IMR-90 (cell line): ENCODE measurements at regions not wholly inside any gene's neighbourhood (a gene's known extent, or its start where the extent isn't known, plus 50 kb on each side); places are given as distances from the start of the nearest gene placed in this dataset.
"Not testable (repeated sequence)": the region's sequence is repeated elsewhere in the genome, so short reads cannot be mapped to it uniquely, and the experiment has no call there.

ENCODE experiments used
- ATAC-seq: fragments of 200-7000 bp; cut with Tn5 transposase; 2 replicates; pipeline ENCODE4 v1.9.1; 2020; ENCODE audit warnings: low read depth, mild to moderate bottlenecking, moderate library complexity
- BruUV-seq: library from RNA; stranded (reverse); fragments of 400-500 nt; replicated peaks from 2 replicates; lab custom pipeline; 2021; lab: Mats Ljungman, UMichigan
- CTCF ChIA-PET: fragments of 300-600 bp; formaldehyde crosslinking; extraction: SDS; loops from one replicate; lab custom pipeline; 2021; ENCODE audit warnings: antibody characterized with exemption; lab: Yijun Ruan, JAX
- POLR2A ChIA-PET: fragments of 300-600 bp; sonication (Branson Sonifier 250); formaldehyde crosslinking; loops from one replicate; lab custom pipeline; 2022; ENCODE audit warnings: antibody characterized with exemption; ENCODE audit not compliant: unreplicated experiment; lab: Charles Lee
- DNase-seq: peaks from one replicate; pipeline ENCODE4 v3.0.0; 2013
- H2AFZ ChIP-seq: replicated peaks from 2 replicates; pipeline ENCODE3; 2013; ENCODE audit warnings: low read length, mild to moderate bottlenecking; ENCODE audit not compliant: poor library complexity
- H2AK5ac ChIP-seq: 2 replicates; pipeline ENCODE4 v1.6.1; 2013; ENCODE audit warnings: low read depth, low read length, inconsistent platforms
- H2AK9ac ChIP-seq: replicated peaks from 2 replicates; pipeline ENCODE3; 2013; ENCODE audit warnings: mild to moderate bottlenecking, low read depth, low read length, moderate library complexity; ENCODE audit not compliant: poor library complexity
- H2BK120ac ChIP-seq: 2 replicates; pipeline ENCODE4 v1.6.1; 2013; ENCODE audit warnings: low read depth, low read length, inconsistent platforms
- H2BK15ac ChIP-seq: 3 replicates; pipeline ENCODE4 v1.6.1; 2013; ENCODE audit warnings: low read depth, low read length, inconsistent platforms
- H2BK20ac ChIP-seq: 2 replicates; pipeline ENCODE4 v1.6.1; 2013; ENCODE audit warnings: low read depth, mild to moderate bottlenecking, inconsistent platforms, low read length, moderate library complexity
- H2BK5ac ChIP-seq: 2 replicates; pipeline ENCODE4 v1.6.1; 2013; ENCODE audit warnings: mild to moderate bottlenecking, low read depth, low read length, inconsistent platforms; ENCODE audit not compliant: poor library complexity, severe bottlenecking
- H3K14ac ChIP-seq: replicated peaks from 2 replicates; pipeline ENCODE4 v1.6.1; 2013; ENCODE audit warnings: low read depth, low read length, inconsistent platforms
- H3K18ac ChIP-seq: 2 replicates; pipeline ENCODE4 v1.6.1; 2013; ENCODE audit warnings: low read depth, low read length, control low read depth
- H3K23ac ChIP-seq: 2 replicates; pipeline ENCODE4 v1.6.1; 2013; ENCODE audit warnings: low read depth, low read length, inconsistent platforms
- H3K27ac ChIP-seq: 2 replicates; pipeline ENCODE4 v1.5.1; 2013; ENCODE audit warnings: mild to moderate bottlenecking, control low read depth, low read length; ENCODE audit not compliant: insufficient read depth
- H3K27me3 ChIP-seq: 2 replicates; pipeline ENCODE4 v1.6.1; 2013; ENCODE audit warnings: low read length; ENCODE audit not compliant: control insufficient read depth, insufficient read depth
- H3K36me3 ChIP-seq: 2 replicates; pipeline ENCODE4 v1.6.1; 2013; ENCODE audit warnings: low read length, mixed read lengths; ENCODE audit not compliant: control insufficient read depth, insufficient read depth
- H3K4ac ChIP-seq: 2 replicates; pipeline ENCODE4 v1.6.1; 2013; ENCODE audit warnings: low read depth, low read length, inconsistent platforms
- H3K4me1 ChIP-seq: 2 replicates; pipeline ENCODE4 v1.6.1; 2013; ENCODE audit warnings: low read length, mixed read lengths; ENCODE audit not compliant: control insufficient read depth, insufficient read depth
- H3K4me2 ChIP-seq: 2 replicates; pipeline ENCODE4 v1.6.1; 2013; ENCODE audit warnings: low read depth, mild to moderate bottlenecking, control low read depth, low read length, moderate library complexity
- H3K4me3 ChIP-seq: 2 replicates; pipeline ENCODE4 v1.5.1; 2013; ENCODE audit warnings: low read depth, mild to moderate bottlenecking, control low read depth, low read length, moderate library complexity; ENCODE audit not compliant: insufficient read depth
- H3K56ac ChIP-seq: 2 replicates; pipeline ENCODE4 v1.6.1; 2013; ENCODE audit warnings: low read length, inconsistent platforms; ENCODE audit not compliant: insufficient read depth; ENCODE audit errors: extremely low read depth
- H3K79me1 ChIP-seq, 2 experiments: 2 replicates each; pipeline ENCODE4 v1.6.1; 2013; ENCODE audit warnings: low read length in 2 of 2, inconsistent platforms in 1 of 2, low read depth in 1 of 2
- H3K9ac ChIP-seq: 2 replicates; pipeline ENCODE4 v1.6.1; 2013; ENCODE audit warnings: low read depth, low read length, control low read depth
- H3K9me1 ChIP-seq: 2 replicates; pipeline ENCODE4 v1.6.1; 2013; ENCODE audit warnings: low read length, inconsistent platforms; ENCODE audit not compliant: insufficient read depth
- H3K9me3 ChIP-seq: 2 replicates; pipeline ENCODE4 v1.6.1; 2013; ENCODE audit warnings: low read length; ENCODE audit not compliant: control insufficient read depth, insufficient read depth
- H4K20me1 ChIP-seq: 2 replicates; pipeline ENCODE4 v1.6.1; 2013; ENCODE audit warnings: low read length, inconsistent platforms; ENCODE audit not compliant: insufficient read depth
- H4K5ac ChIP-seq: 2 replicates; pipeline ENCODE4 v1.6.1; 2013; ENCODE audit warnings: mild to moderate bottlenecking, low read depth, low read length, control low read depth
- H4K8ac ChIP-seq, 2 experiments: 2 replicates each; pipeline ENCODE4 v1.6.1; 2013; ENCODE audit warnings: low read depth in 2 of 2, low read length in 2 of 2, control low read depth in 1 of 2, inconsistent platforms in 1 of 2
- H4K91ac ChIP-seq: 2 replicates; pipeline ENCODE4 v1.6.1; 2013; ENCODE audit warnings: low read depth, low read length, inconsistent platforms; ENCODE audit not compliant: insufficient read depth
- CEBPB ChIP-seq: IDR thresholded peaks from 2 replicates; pipeline ENCODE4 v1.6.1; 2012; ENCODE audit warnings: low read depth, low read length, improper control_type of control experiment
- CHD1 ChIP-seq: IDR thresholded peaks from 2 replicates; pipeline ENCODE4 v1.6.1; 2012; ENCODE audit warnings: low read depth, low read length, improper control_type of control experiment
- CTCF ChIP-seq: conservative IDR thresholded peaks from 2 replicates; pipeline ENCODE4 v1.5.1; 2012; ENCODE audit warnings: mild to moderate bottlenecking, low read depth, low read length, improper control_type of control experiment
- MXI1 ChIP-seq: IDR thresholded peaks from 2 replicates; pipeline ENCODE4 v1.6.1; 2012; ENCODE audit warnings: low read depth, mild to moderate bottlenecking, low read length, moderate library complexity, borderline replicate concordance
- NFE2L2 ChIP-seq: fragments of 150-350 bp; IDR thresholded peaks from 2 replicates; pipeline ENCODE4 v1.6.1; 2016; ENCODE audit warnings: low read depth, mild to moderate bottlenecking, low read length
- POLR2A ChIP-seq: IDR thresholded peaks from 2 replicates; pipeline ENCODE4 v1.6.1; 2012; ENCODE audit warnings: mild to moderate bottlenecking, low read depth, low read length
- RAD21 ChIP-seq: IDR thresholded peaks from 2 replicates; pipeline ENCODE4 v1.6.1; 2012; ENCODE audit warnings: low read length, improper control_type of control experiment
- USF2 ChIP-seq: fragments of 150-350 bp; IDR thresholded peaks from 2 replicates; pipeline ENCODE4 v1.6.1; 2017; ENCODE audit warnings: mild to moderate bottlenecking, antibody characterized with exemption, low read length, low read depth
- WGBS, 2 experiments: methylation state at CpG; one replicate each; pipeline versions ENCODE4 v1.1.5 to v1.1.7; 2013; ENCODE audit warnings: missing lambda C conversion rate in 2 of 2; ENCODE audit not compliant: insufficient read length in 1 of 2; ENCODE audit errors: extremely low coverage in 2 of 2; 5-methylcytosine and 5-hydroxymethylcytosine counted together
- dilution Hi-C: fragments of 300-500 bp; cut with HindIII; formaldehyde crosslinking; loops from one replicate; pipeline ENCODE4 v1.14.3; 2018; ENCODE audit warnings: low sequenced_read_pairs; ENCODE audit not compliant: unreplicated experiment
- in situ Hi-C: fragments of 300-500 bp; cut with MboI; formaldehyde crosslinking; loops from 3 replicates; pipeline ENCODE4 v1.14.3; 2019; ENCODE audit warnings: low sequenced_read_pairs, inconsistent platforms, mixed read lengths
- intact Hi-C: fragments of 100-400 bp; cut with micrococcal nuclease; formaldehyde crosslinking; loops from 2 replicates; pipeline ENCODE4 v1.10.0; 2022

GRCh38 chrX:82723806-82724205 lies 784.3 kb upstream of the POU3F4 start:
- H2BK5ac ChIP-seq = no peak overlapping the region
- ChIA-PET POLR2A (no interaction called here), CTCF (no interaction called here)
- in situ Hi-C loops = no loop called here
- H4K91ac ChIP-seq = no peak overlapping the region
- no TSS peak for BruUV-seq
- no peak overlapping the region for H2BK120ac ChIP-seq
- no peak overlapping the region for H2AFZ ChIP-seq
- H2AK5ac ChIP-seq = no peak overlapping the region
- no peak overlapping the region for H3K27ac ChIP-seq
- dilution Hi-C loops = no loop called here
- no peaks in the 10 kb centered on the region for H3K36me3 ChIP-seq
- no peak overlapping the region for H3K4me3 ChIP-seq
- no peak overlapping the region for H3K4me2 ChIP-seq
- no peak overlapping the region for H4K8ac ChIP-seq
- no peak overlapping the region for H2AK9ac ChIP-seq
- no peak overlapping the region for H3K9ac ChIP-seq
- H3K79me1 ChIP-seq = no peaks in the 10 kb centered on the region
- TF ChIP-seq MXI1 (no peak), CEBPB (no peak), RAD21 (no peak), USF2 (no peak), CHD1 (no peak), NFE2L2 (no peak), POLR2A (no peak), CTCF (no peak)
- H4K5ac ChIP-seq = no peak overlapping the region
- no peak overlapping the region for H3K23ac ChIP-seq
- no peak overlapping the region for H3K18ac ChIP-seq
- H3K9me1 ChIP-seq = no peaks in the 10 kb centered on the region
- H3K9me3 ChIP-seq = no peaks in the 10 kb centered on the region
- no CpG with 5 or more reads among the region's 1 CpG for WGBS, 2 experiments
- intact Hi-C loops = no loop called here
- H3K4me1 ChIP-seq = no peaks in the 10 kb centered on the region
- H4K20me1 ChIP-seq = no peaks in the 10 kb centered on the region
- no peak overlapping the region for H2BK15ac ChIP-seq
- no peak overlapping the region for H3K14ac ChIP-seq
- ATAC-seq = no peak
- H3K4ac ChIP-seq = no peak overlapping the region
- no peak for DNase-seq
- no peak overlapping the region for H3K56ac ChIP-seq
- H3K27me3 ChIP-seq = no peaks in the 10 kb centered on the region
- no peak overlapping the region for H2BK20ac ChIP-seq

GRCh38 chrX:82727436-82727835 lies 780.7 kb upstream of the POU3F4 start:
- POLR2A ChIA-PET, dilution Hi-C loops, H3K9me3 ChIP-seq, H2BK120ac ChIP-seq, H2AFZ ChIP-seq, intact Hi-C loops, H3K4ac ChIP-seq, BruUV-seq, H3K9me1 ChIP-seq, H3K36me3 ChIP-seq, CTCF ChIA-PET, H3K23ac ChIP-seq, DNase-seq, H3K18ac ChIP-seq, ATAC-seq, in situ Hi-C loops, H2BK15ac ChIP-seq, H3K4me3 ChIP-seq, H3K4me2 ChIP-seq, H3K14ac ChIP-seq, H3K27me3 ChIP-seq, H2AK5ac ChIP-seq, H2AK9ac ChIP-seq, H3K56ac ChIP-seq, H3K9ac ChIP-seq, H3K27ac ChIP-seq, H3K4me1 ChIP-seq, H4K5ac ChIP-seq, H2BK5ac ChIP-seq, H4K91ac ChIP-seq, H3K79me1 ChIP-seq, H2BK20ac ChIP-seq, H4K8ac ChIP-seq, H4K20me1 ChIP-seq: not testable (repeated sequence)
- WGBS, 2 experiments = no CpG with 5 or more reads among the region's 6 CpGs
